ENCODE measurements at regions not wholly inside any gene's neighbourhood (a gene's known extent, or its start where the extent isn't known, plus 50 kb on each side); places are given as distances from the start of the nearest gene placed in this dataset.

- no peak for DNase-seq (ENCODE audit: low read depth in 3 of 3)
Observed at GRCh38 chr6:4327841-4328240, 192.5 kb upstream of the ECI2 start.

GRCh38 chr6:4324746-4325145 lies 189.4 kb upstream of the ECI2 start:
- no peak for DNase-seq (ENCODE audit: low read depth in 3 of 3)

- no peak for DNase-seq (ENCODE audit: low read depth in 3 of 3)
Observed at GRCh38 chr6:4323322-4323721, 187.9 kb upstream of the ECI2 start.

GRCh38 chr6:4322846-4323309 lies 187.5 kb upstream of the ECI2 start:
- DNase-seq (ENCODE audit: low read depth in 3 of 3), result no peak

GRCh38 chr6:4322134-4322845 lies 186.9 kb upstream of the ECI2 start:
- no peak for DNase-seq (ENCODE audit: low read depth in 3 of 3)

GRCh38 chr6:4320860-4321259 lies 185.5 kb upstream of the ECI2 start:
- DNase-seq (ENCODE audit: low read depth in 3 of 3), result no peak

- no peak for DNase-seq (ENCODE audit: low read depth in 3 of 3)
Observed at GRCh38 chr6:4319981-4320683, 184.8 kb upstream of the ECI2 start.

- DNase-seq (ENCODE audit: low read depth in 3 of 3), result no peak
Observed at GRCh38 chr6:4318321-4318720, 182.9 kb upstream of the ECI2 start.

- no peak for DNase-seq (ENCODE audit: low read depth in 3 of 3)
Observed at GRCh38 chr6:4316867-4317400, 181.6 kb upstream of the ECI2 start.

- no peak for DNase-seq (ENCODE audit: low read depth in 3 of 3)
Observed at GRCh38 chr6:4314201-4314707, 178.9 kb upstream of the ECI2 start.

GRCh38 chr6:4313044-4313686 lies 177.8 kb upstream of the ECI2 start:
- no peak for DNase-seq (ENCODE audit: low read depth in 3 of 3)

- DNase-seq (ENCODE audit: low read depth in 3 of 3), result no peak
Observed at GRCh38 chr6:4311976-4312860, 176.8 kb upstream of the ECI2 start.

GRCh38 chr6:4309540-4309939 lies 174.2 kb upstream of the ECI2 start:
- no peak for DNase-seq (ENCODE audit: low read depth in 3 of 3)

GRCh38 chr6:4308364-4308763 lies 173.0 kb upstream of the ECI2 start:
- DNase-seq (ENCODE audit: low read depth in 3 of 3), result no peak

GRCh38 chr6:4304927-4305455 lies 169.6 kb upstream of the ECI2 start:
- DNase-seq (ENCODE audit: low read depth in 3 of 3), result no peak

GRCh38 chr6:4303638-4304037 lies 168.3 kb upstream of the ECI2 start:
- DNase-seq (ENCODE audit: low read depth in 3 of 3), result no peak

- DNase-seq (ENCODE audit: low read depth in 3 of 3), result no peak
Observed at GRCh38 chr6:4302524-4302923, 167.1 kb upstream of the ECI2 start.

- DNase-seq (ENCODE audit: low read depth in 3 of 3), result no peak
Observed at GRCh38 chr6:4301871-4302270, 166.5 kb upstream of the ECI2 start.

- DNase-seq (ENCODE audit: low read depth in 3 of 3), result no peak
Observed at GRCh38 chr6:4300917-4301316, 165.5 kb upstream of the ECI2 start.

GRCh38 chr6:4299476-4299875 lies 164.1 kb upstream of the ECI2 start:
- no peak for DNase-seq (ENCODE audit: low read depth in 3 of 3)

- DNase-seq (ENCODE audit: low read depth in 3 of 3), result no peak
Observed at GRCh38 chr6:4297348-4297747, 162.0 kb upstream of the ECI2 start.
